K562 (cell line): ENCODE measurements at regions not wholly inside any gene's neighbourhood (a gene's known extent, or its start where the extent isn't known, plus 50 kb on each side); places are given as distances from the start of the nearest gene placed in this dataset.

Source experiments
- ARID2 ChIP-seq: fragments of 450-650 bp; IDR thresholded peaks from 2 replicates; pipeline ENCODE4 v1.6.1; 2017; ENCODE audit warnings: antibody characterized with exemption, mild to moderate bottlenecking
- CBX2 ChIP-seq: fragments of 200-600 bp; sonication (generic); IDR thresholded peaks from one replicate; pipeline ENCODE4 v1.6.1; 2012; ENCODE audit warnings: mild to moderate bottlenecking, low read length, inconsistent platforms; ENCODE audit not compliant: insufficient read depth, poor library complexity, severe bottlenecking
- CTBP1 ChIP-seq: fragments of 450-650 bp; IDR thresholded peaks from 2 replicates; pipeline ENCODE4 v1.6.1; 2016; ENCODE audit warnings: borderline replicate concordance
- EP300 ChIP-seq: IDR thresholded peaks from 2 replicates; pipeline ENCODE4 v1.6.1; 2012; ENCODE audit warnings: low read length, improper control_type of control experiment
- ERF ChIP-seq: fragments of 450-650 bp; formaldehyde crosslinking; IDR thresholded peaks from 2 replicates; pipeline ENCODE4 v1.4.0; 2020; ENCODE audit warnings: mild to moderate bottlenecking, mixed read lengths
- FOXK2 ChIP-seq, 2 experiments: fragments of 450-650 bp; IDR thresholded peaks in 1 of 2; conservative IDR thresholded peaks in 1 of 2; 2 replicates each; pipeline ENCODE4 v1.6.1; 2016; ENCODE audit warnings: low read depth in 2 of 2, mild to moderate bottlenecking in 1 of 2
- HLTF ChIP-seq: fragments of 450-650 bp; IDR thresholded peaks from 2 replicates; pipeline ENCODE4 v1.6.1; 2016
- MAZ ChIP-seq, 2 experiments: fragments of 450-650 bp in 1 of 2; sonication (generic) in 1 of 2; formaldehyde crosslinking; IDR thresholded peaks in 1 of 2; conservative IDR thresholded peaks in 1 of 2; 2 replicates each; pipeline versions ENCODE4 v1.4.0 to v1.5.0; 2020; ENCODE audit warnings: mild to moderate bottlenecking in 1 of 2, missing genetic modification reagents in 1 of 2
- MTF1 ChIP-seq: fragments of 250-450 bp; sonication (Bioruptor Pico); IDR thresholded peaks from 2 replicates; pipeline ENCODE4 v1.9.0; 2021; ENCODE audit warnings: moderate library complexity, mild to moderate bottlenecking, inconsistent platforms, borderline replicate concordance
- RBM14 ChIP-seq: fragments of 200-400 bp; formaldehyde crosslinking; IDR thresholded peaks from 2 replicates; pipeline ENCODE4 v1.6.1; 2018; ENCODE audit warnings: low read depth, mild to moderate bottlenecking, low read length, moderate library complexity, borderline replicate concordance; ENCODE audit not compliant: insufficient read depth
- STAG1 ChIP-seq: sonication (generic); formaldehyde crosslinking; IDR thresholded peaks from 2 replicates; pipeline ENCODE4 v1.5.0; 2020; ENCODE audit warnings: missing genetic modification reagents, borderline replicate concordance
- TGIF2 ChIP-seq: sonication (generic); formaldehyde crosslinking; IDR thresholded peaks from 2 replicates; pipeline ENCODE4 v1.8.1; 2022; ENCODE audit warnings: mild to moderate bottlenecking, missing genetic modification reagents, moderate library complexity
- WHSC1 ChIP-seq: IDR thresholded peaks from one replicate; pipeline ENCODE4 v1.6.1; 2012; ENCODE audit warnings: low read length, control low read depth, inconsistent platforms
- XRCC5 ChIP-seq: fragments of 200-400 bp; formaldehyde crosslinking; IDR thresholded peaks from 2 replicates; pipeline ENCODE4 v1.6.1; 2017; ENCODE audit warnings: low read depth, mild to moderate bottlenecking, low read length
- TF ChIP-seq, protein P1 (sequence below), 2 experiments: fragments of 450-650 bp in 1 of 2; sonication (generic) in 1 of 2; formaldehyde crosslinking in 1 of 2; IDR thresholded peaks in 1 of 2; conservative IDR thresholded peaks in 1 of 2; 2 replicates each; pipeline versions ENCODE4 v1.6.1 to v1.8.1; 2016 to 2023; ENCODE audit warnings: mild to moderate bottlenecking in 2 of 2, moderate library complexity in 2 of 2, inconsistent platforms in 1 of 2, missing genetic modification reagents in 1 of 2
- TF ChIP-seq, protein P2 (sequence below): fragments of 450-650 bp; IDR thresholded peaks from 2 replicates; pipeline ENCODE4 v1.6.1; 2018; ENCODE audit not compliant: partially characterized antibody
- TF ChIP-seq, protein P3 (sequence below): fragments of 450-650 bp; IDR thresholded peaks from 2 replicates; pipeline ENCODE4 v1.6.1; 2017; ENCODE audit warnings: mild to moderate bottlenecking, moderate library complexity
- TF ChIP-seq, protein P4 (sequence below): IDR thresholded peaks from 3 replicates; pipeline ENCODE4 v1.6.1; 2011; ENCODE audit warnings: borderline replicate concordance, mild to moderate bottlenecking, moderate library complexity; ENCODE audit not compliant: insufficient read length; ENCODE audit errors: extremely low read depth

DNA sequence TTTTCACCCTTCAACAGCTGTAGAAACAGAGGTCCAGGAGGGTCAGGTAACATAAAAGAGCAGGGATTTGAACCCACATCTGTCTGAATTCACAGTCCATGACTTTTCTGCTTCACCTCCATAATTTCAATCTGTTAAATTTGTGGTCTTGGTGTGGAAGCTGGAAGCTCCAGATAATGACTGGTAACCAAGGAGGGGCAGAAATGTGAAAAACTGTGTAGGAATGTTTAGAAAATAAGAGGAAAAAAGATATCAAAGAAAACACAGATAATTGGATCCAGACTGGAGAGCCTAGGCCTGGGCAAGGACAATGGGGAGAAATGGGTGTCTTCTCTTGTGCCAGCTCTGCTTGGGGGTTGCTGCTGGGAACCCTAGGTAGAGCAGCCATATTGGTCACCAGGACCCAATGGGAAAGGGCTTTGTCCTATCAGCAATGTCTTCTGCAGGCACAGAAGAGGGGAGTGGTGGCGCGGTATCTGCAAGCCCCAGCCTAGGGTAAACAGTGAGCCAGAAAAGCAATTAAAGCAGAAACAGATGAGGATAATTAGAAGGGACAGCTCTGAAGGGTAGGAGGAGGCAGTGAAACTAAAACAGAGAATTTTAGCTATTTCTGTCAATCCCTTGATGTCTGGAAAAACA lies 54.3 kb upstream of the CCDC91 start (continued):
- TF ChIP-seq, protein P1, sequence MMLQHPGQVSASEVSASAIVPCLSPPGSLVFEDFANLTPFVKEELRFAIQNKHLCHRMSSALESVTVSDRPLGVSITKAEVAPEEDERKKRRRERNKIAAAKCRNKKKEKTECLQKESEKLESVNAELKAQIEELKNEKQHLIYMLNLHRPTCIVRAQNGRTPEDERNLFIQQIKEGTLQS (IDR thresholded peaks at IDR 0.05) = peak; percentile 19; the same call in 1 of the 2 replicates
- TF ChIP-seq, protein P1 (CRISPR knock-in tag; conservative IDR thresholded peaks at IDR 0.05) = no peak
- TF ChIP-seq ARID2 (no peak), CBX2 (no peak), RBM14 (no peak), STAG1 (CRISPR knock-in tag) (no peak), XRCC5 (no peak), ERF (CRISPR knock-in tag) (no peak), TGIF2 (no peak), MTF1 (CRISPR knock-in tag) (no peak), WHSC1 (no peak), MAZ (CRISPR knock-in tag; conservative IDR thresholded peaks at IDR 0.05 in 1 of 2, IDR thresholded peaks at IDR 0.05 in 1 of 2) (no peak; a peak in 1 of 4 replicates), CTBP1 (no peak), EP300 (peak; percentile 78; the same call in 1 of the 2 replicates), FOXK2 (conservative IDR thresholded peaks at IDR 0.05 in 1 of 2, IDR thresholded peaks at IDR 0.05 in 1 of 2; ENCODE audit: low read depth in 2 of 2) (peak; percentile 38 to 61; a peak in 1 of 4 replicates), HLTF (no peak)
- TF ChIP-seq, protein P2, sequence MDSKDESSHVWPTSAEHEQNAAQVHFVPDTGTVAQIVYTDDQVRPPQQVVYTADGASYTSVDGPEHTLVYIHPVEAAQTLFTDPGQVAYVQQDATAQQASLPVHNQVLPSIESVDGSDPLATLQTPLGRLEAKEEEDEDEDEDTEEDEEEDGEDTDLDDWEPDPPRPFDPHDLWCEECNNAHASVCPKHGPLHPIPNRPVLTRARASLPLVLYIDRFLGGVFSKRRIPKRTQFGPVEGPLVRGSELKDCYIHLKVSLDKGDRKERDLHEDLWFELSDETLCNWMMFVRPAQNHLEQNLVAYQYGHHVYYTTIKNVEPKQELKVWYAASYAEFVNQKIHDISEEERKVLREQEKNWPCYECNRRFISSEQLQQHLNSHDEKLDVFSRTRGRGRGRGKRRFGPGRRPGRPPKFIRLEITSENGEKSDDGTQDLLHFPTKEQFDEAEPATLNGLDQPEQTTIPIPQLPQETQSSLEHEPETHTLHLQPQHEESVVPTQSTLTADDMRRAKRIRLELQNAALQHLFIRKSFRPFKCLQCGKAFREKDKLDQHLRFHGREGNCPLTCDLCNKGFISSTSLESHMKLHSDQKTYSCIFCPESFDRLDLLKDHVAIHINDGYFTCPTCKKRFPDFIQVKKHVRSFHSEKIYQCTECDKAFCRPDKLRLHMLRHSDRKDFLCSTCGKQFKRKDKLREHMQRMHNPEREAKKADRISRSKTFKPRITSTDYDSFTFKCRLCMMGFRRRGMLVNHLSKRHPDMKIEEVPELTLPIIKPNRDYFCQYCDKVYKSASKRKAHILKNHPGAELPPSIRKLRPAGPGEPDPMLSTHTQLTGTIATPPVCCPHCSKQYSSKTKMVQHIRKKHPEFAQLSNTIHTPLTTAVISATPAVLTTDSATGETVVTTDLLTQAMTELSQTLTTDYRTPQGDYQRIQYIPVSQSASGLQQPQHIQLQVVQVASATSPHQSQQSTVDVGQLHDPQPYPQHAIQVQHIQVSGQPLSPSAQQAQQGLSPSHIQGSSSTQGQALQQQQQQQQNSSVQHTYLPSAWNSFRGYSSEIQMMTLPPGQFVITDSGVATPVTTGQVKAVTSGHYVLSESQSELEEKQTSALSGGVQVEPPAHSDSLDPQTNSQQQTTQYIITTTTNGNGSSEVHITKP = peak; percentile 54
- TF ChIP-seq, protein P3, sequence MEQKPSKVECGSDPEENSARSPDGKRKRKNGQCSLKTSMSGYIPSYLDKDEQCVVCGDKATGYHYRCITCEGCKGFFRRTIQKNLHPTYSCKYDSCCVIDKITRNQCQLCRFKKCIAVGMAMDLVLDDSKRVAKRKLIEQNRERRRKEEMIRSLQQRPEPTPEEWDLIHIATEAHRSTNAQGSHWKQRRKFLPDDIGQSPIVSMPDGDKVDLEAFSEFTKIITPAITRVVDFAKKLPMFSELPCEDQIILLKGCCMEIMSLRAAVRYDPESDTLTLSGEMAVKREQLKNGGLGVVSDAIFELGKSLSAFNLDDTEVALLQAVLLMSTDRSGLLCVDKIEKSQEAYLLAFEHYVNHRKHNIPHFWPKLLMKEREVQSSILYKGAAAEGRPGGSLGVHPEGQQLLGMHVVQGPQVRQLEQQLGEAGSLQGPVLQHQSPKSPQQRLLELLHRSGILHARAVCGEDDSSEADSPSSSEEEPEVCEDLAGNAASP = no peak
- TF ChIP-seq, protein P4, sequence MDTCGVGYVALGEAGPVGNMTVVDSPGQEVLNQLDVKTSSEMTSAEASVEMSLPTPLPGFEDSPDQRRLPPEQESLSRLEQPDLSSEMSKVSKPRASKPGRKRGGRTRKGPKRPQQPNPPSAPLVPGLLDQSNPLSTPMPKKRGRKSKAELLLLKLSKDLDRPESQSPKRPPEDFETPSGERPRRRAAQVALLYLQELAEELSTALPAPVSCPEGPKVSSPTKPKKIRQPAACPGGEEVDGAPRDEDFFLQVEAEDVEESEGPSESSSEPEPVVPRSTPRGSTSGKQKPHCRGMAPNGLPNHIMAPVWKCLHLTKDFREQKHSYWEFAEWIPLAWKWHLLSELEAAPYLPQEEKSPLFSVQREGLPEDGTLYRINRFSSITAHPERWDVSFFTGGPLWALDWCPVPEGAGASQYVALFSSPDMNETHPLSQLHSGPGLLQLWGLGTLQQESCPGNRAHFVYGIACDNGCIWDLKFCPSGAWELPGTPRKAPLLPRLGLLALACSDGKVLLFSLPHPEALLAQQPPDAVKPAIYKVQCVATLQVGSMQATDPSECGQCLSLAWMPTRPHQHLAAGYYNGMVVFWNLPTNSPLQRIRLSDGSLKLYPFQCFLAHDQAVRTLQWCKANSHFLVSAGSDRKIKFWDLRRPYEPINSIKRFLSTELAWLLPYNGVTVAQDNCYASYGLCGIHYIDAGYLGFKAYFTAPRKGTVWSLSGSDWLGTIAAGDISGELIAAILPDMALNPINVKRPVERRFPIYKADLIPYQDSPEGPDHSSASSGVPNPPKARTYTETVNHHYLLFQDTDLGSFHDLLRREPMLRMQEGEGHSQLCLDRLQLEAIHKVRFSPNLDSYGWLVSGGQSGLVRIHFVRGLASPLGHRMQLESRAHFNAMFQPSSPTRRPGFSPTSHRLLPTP = no peak
